GM12892 (cell line): ENCODE measurements at regions not wholly inside any gene's neighbourhood (a gene's known extent, or its start where the extent isn't known, plus 50 kb on each side); places are given as distances from the start of the nearest gene placed in this dataset.

Experiments
- POLR2A ChIP-seq: IDR thresholded peaks from 2 replicates; pipeline ENCODE4 v1.6.1; 2011; ENCODE audit warnings: low read depth, low read length, control low read depth
- POLR2AphosphoS5 ChIP-seq: IDR thresholded peaks from 2 replicates; pipeline ENCODE4 v1.6.1; 2011; ENCODE audit warnings: low read depth, low read length, control low read depth

GRCh38 chr10:31644931-31645633 lies 283.5 kb downstream of the ARHGAP12 start:
- no peak for TF ChIP-seq POLR2A
- no peak for TF ChIP-seq POLR2AphosphoS5
